T-helper 9 cell (primary cell): ENCODE measurements at regions not wholly inside any gene's neighbourhood (a gene's known extent, or its start where the extent isn't known, plus 50 kb on each side); places are given as distances from the start of the nearest gene placed in this dataset.

Experiments
- DNase-seq: peaks from one replicate; pipeline ENCODE4 v3.0.0-alpha.2; 2020

GRCh38 chr12:107894589-107894988 is 120.1 kb downstream of the ASCL4 start:
- DNase-seq, result no peak

- no peak for DNase-seq
These were observed 121.5 kb downstream of the ASCL4 start for GRCh38 chr12:107895966-107896365.

GRCh38 chr12:107900588-107900987 is 126.1 kb downstream of the ASCL4 start:
- DNase-seq, result no peak

GRCh38 chr12:107903341-107904061 is 129.0 kb downstream of the ASCL4 start:
- DNase-seq, result no peak

- DNase-seq, result no peak
These were observed 132.2 kb downstream of the ASCL4 start for GRCh38 chr12:107906707-107907106.

- peak; percentile 48 for DNase-seq
These were observed 138.0 kb downstream of the ASCL4 start for GRCh38 chr12:107912421-107913004.

- no peak for DNase-seq
These were observed 140.0 kb downstream of the ASCL4 start for GRCh38 chr12:107914460-107914977.

- no peak for DNase-seq
These were observed 143.7 kb downstream of the ASCL4 start for GRCh38 chr12:107917912-107918800.

- no peak for DNase-seq
These were observed 146.6 kb downstream of the ASCL4 start for GRCh38 chr12:107921062-107921461.

GRCh38 chr12:107925125-107925524 is 150.6 kb downstream of the ASCL4 start:
- no peak for DNase-seq

GRCh38 chr12:107929436-107929835 is 154.9 kb downstream of the ASCL4 start:
- DNase-seq, result no peak

- no peak for DNase-seq
These were observed 157.3 kb downstream of the ASCL4 start for GRCh38 chr12:107931761-107932160.

- DNase-seq, result no peak
These were observed 163.9 kb downstream of the ASCL4 start for GRCh38 chr12:107938446-107938845.

GRCh38 chr12:107948391-107948945 is 174.0 kb downstream of the ASCL4 start:
- DNase-seq, result no peak

GRCh38 chr12:107951024-107951423 is 176.5 kb downstream of the ASCL4 start:
- no peak for DNase-seq

- DNase-seq, result no peak
These were observed 173.0 kb upstream of the WSCD2 start for GRCh38 chr12:107955966-107956643.

GRCh38 chr12:107957459-107957858 is 171.6 kb upstream of the WSCD2 start:
- no peak for DNase-seq

- no peak for DNase-seq
These were observed 165.5 kb upstream of the WSCD2 start for GRCh38 chr12:107963635-107964034.

GRCh38 chr12:107967170-107967569 is 161.9 kb upstream of the WSCD2 start:
- DNase-seq, result no peak

GRCh38 chr12:107973950-107974349 is 155.1 kb upstream of the WSCD2 start:
- DNase-seq, result no peak

GRCh38 chr12:107976331-107976730 is 152.8 kb upstream of the WSCD2 start:
- DNase-seq, result no peak

- DNase-seq, result no peak
These were observed 150.9 kb upstream of the WSCD2 start for GRCh38 chr12:107978201-107978600.
